HG03039 (cell line): ENCODE measurements at regions not wholly inside any gene's neighbourhood (a gene's known extent, or its start where the extent isn't known, plus 50 kb on each side); places are given as distances from the start of the nearest gene placed in this dataset.
"Not testable (repeated sequence)": the region's sequence is repeated elsewhere in the genome, so short reads cannot be mapped to it uniquely, and the experiment has no call there.

ENCODE experiments used
- ATAC-seq: cut with Tn5 transposase; IDR thresholded peaks from one replicate; pipeline ENCODE4 v1.9.1; 2021; ENCODE audit warnings: mild to moderate bottlenecking, moderate library complexity; ENCODE audit not compliant: unreplicated experiment

DNA sequence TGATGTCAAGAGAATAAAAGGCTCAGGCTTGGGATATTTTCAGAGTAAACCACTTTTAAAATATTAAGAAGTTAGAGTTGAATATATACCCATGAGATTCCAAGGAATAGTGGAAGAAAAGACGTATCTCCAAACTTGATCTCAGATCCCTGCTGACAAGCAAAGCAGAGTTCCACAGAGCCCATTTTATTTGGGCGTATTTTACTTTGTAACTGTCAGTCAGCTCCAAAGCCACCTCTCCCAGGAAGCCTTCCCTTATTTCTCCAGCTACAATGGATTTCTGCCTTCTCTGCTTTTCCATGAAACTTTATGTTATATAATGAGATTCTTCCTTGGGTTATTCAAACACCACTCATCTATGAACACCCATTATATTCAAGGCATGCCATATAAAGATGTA lies 295.7 kb downstream of the FZD1 start:
- no peak for ATAC-seq

DNA sequence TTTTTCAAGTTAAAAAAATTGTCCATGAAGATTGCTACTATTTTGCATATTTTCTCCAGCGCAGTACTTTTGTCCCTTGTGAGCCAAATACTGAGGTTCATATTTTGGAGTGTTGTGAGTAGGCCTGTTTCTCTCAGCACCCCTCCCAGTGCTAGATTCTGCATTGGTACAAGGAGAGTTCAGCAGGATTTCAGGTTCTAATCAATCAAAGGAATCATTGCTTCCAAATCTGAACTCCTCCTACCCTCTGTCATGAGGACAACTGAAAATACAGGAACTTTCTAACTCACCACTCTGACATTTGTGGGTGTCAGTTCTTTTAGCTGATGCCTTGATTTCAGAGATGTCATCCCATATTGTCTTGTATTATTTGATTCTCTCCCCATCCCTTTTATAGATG lies 299.9 kb downstream of the FZD1 start:
- ATAC-seq: no peak

DNA sequence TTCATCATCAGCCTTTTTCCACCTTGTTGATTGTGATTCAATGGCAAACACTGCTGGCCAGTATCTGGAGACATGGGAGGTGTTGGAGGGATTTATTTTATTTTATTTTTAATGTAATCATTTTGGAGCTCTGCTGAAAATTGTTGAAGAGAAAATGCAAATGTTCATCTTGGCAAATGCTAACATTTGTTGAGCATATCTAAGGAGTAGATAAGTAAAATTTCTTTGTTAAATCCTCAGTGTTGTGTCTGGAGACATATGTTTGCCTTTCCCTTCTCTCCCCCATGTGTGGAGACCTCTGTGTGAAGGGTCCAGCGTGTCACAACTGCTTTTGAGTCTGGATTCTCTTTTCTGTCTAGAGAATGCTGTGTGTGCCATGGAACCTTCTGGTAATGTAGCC lies 300.3 kb downstream of the FZD1 start:
- no peak for ATAC-seq

DNA sequence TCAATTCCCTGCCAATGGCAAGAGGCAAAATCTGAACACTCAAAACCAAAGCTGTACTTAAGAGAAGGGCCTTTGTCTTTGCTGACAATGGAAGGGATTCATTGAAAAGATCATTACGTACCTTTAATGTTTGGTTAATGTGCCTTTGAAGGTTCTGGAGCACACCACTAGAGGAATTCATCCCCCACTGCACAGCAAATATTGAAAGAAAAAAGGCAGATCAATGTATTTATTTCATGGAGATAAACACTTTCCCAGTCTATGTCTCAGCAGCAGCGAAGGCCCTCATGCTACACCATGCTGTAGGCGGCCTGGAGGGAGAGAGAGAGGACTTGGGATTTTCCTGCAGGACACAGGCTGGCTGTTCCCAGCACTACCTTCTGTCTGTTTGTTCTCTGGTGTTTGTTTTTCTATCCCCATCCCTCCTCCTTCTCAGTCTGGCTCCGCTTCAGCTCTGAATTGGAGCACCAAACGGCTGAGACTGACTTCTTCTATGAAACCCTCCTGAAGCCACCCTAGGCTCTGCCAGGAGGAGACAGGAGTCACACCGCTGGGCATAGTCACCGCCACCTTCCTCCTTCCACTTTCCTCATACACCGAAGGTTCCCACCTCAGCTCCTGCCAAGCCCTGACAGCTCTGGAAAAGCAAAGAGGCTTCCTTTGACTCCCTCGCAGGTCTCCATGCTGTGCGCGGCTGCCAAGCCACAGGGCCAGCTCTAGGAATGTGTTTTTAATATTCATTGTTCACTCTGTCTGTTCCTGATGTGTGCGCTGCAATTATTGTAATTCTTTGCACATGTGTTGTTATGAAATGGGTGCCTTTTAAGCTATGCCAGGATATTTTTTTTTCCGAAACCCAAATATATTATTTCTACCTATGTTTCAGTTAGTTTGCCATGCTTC lies 301.5 kb downstream of the FZD1 start:
- no peak for ATAC-seq

DNA sequence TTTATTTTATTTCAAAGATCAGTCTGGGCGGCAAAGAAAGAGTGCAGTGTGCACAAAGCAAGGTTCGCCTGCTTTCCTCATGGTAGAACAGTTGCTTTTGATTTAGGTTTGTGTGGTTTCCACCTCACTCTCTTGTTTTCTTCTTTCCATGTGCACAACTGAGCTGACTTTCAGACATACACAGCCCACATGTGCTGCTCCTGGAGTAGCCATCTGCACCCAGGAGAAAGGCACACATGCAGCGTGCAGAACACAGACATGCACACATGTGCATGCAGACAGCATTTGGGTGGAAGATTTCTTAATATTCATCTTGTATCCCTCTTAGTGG lies 302.1 kb downstream of the FZD1 start:
- no peak for ATAC-seq

DNA sequence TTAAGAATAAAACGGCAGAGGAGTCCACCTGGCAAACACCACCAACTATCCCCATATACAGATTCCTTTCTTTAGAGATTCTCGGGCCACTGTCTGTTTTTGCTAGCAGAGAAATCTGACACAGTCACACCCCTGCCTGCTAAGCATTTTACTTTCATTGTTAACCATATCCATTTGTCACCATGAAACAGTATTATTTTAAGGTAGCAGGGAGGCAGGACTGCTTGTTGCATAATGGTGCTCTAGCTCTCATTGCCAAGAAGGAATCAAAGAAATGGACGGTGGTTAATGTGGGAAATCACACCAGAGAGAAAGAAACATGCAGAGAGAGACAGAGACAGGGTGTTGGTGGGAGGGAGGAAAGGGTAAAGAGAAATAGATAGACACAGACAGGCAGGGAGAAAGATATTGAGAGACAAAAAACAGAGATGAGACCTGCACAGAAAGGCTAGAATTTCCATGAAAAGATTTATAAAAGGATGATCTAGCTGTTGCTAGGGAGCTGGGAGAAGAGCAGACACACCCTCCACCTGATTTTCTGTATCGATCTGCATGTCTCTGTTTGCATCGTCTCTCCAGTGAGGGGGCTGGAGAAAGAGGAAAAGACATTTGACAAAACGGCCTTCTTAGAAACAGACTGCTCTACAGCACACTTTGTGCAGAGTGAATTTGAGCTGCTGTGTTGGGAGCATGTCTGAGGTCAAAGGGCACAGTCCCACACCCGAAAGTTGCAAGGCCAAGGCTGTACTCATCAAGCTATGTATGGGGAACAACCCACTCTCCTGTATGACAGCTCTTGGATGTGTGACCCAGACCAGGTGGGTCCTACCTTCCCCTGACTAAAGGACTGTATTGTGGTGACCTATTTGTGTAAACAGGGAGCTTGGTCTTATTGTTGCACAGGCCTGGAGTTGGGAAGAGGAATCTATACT lies 303.1 kb downstream of the FZD1 start:
- ATAC-seq: no peak

DNA sequence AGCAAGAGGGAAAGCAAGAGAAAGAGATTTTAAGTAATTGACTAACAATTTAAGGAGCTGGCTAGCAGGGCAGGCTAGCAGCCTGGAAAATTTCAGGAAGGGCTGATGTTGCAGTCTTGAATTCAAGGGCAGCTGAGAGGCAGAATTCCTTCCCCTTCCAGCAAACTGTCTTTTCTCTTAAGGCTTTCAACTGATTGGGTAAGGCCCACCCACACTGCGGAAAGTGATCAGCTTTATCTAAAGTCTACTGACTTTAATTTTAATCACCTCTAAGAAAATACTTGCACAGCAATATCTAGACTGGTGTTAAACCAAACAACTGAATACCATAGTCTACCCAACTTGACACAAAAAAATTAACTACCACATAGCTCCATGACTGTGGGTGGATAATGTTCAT lies 303.9 kb downstream of the FZD1 start:
- no peak for ATAC-seq

DNA sequence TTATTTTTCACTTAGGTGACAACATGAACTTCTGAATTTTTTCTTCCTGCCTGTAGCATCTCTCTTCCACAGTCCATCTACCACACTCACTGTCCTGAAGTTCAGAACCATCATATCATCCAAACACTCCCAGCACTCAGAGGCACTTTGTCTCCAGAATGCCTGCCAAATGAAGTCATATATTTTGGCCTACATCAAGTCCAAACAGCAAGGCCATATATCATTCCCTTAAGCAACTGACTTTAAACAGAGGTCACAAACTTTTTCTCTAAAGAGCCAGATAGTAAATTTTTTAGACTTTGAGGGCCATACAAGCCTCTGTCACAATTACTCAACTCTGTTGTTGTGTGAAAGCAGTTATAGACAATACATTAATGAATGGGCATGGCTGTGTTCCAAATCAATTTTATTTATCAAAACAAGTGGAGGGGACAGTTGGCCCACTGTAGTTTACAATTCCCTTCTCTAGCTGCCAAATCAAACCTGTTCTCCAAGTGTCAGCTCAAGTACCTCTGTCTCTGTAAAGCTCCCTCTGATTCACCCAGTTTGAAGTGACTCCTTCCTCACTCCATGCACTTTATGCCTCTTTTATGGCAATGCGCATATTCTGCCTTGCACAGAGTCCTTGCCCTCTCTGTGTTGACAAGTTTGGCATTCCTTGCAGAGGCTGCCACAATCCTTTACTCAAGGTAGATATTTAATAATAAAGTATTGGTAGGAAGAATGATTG lies 305.7 kb downstream of the FZD1 start:
- no peak for ATAC-seq

DNA sequence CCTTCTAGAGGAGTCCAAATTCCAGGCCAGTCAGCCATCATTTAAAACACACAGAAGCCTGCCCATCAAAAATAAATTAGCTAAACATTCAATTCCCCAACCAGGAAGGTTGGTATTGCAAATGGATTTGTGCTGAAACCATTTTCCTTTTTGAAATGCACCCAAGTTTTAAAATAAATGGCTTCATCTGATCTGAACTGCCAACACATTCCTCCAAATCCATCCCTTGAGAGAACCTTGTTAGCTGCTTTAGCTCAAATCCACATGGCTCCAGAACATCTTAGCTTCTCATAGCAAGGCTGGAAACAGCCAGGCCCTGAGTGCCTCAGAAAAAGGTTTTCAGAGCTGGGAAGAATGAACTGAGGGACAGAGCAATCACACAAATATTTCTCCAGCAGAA lies 306.3 kb downstream of the FZD1 start:
- ATAC-seq: no peak

DNA sequence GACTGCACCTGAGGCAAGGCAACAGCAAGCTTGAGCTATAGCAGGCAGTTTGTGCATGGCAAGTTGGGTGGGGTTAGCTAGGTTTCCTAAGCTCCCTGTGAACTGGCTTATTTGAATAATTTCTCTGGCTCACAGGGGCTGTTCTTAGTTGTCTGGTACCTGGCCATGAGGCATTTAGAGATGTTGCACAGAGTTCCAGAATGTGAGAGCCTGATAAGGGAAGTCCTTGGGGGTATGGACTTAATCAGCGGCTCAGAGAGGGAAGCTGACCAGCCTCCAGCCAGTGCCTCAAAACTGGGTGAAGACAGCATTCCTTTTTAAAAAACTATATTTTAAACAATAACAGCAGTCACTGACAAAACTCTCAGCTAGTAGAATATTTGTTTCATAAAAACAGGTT lies 307.4 kb downstream of the FZD1 start:
- ATAC-seq: no peak

DNA sequence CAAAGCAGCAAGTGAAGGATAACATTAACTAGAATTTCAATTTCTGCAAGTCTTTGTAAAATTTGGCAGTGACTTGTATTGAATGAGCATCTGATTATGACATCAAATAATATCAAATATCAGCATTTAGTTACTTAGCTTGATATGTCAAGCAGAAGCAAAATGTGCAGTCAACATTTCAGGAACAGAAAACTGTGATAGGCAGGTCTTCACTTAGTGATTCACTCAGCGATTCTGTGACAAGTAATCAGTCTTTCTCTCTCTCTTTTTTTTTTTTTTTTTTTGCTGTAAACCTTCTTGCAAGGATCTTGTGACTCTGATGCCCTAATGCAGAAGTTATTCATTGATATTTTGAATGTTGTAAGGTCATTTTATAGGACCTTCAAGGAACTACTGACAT lies 307.1 kb downstream of the MTERF1 start:
- ATAC-seq: no peak

DNA sequence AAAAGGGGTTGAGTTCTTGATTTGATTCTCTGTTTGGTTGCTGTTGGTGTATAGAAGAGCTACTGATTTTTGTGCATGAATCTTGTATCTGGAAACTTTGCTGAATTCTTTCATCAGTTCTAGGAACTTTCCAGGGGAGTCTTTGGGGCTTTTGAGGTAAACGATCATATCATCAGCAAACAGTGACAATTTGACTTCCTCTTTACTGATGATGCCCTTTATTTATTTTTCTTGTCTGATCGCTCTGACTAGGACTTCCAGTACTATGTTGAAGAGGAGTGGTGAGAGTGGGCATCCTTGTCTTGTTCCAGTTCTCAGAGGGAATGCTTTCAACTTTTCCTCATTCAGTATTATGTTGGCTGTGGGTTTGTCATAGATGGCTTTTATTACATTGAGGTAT lies 304.0 kb downstream of the MTERF1 start:
- ATAC-seq: not testable (repeated sequence)

DNA sequence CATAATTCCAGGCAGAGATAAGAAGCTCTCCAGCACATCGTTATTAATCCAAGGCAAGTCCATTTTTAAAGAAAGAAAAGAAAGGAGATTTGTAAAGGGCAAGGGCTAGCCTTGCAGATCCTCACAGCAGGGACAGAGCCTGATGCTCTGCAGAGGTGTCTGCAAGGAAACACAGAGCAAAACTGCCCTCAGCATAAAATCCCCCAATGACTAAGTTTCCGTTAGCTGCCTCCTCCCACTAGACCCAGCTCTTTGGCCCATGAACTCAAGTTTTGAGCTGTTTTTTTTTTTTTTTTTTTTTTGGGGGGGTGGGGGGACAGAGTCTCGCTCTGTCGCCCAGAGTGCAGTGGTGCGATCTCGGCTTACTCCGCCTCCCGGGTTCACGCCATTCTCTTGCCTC lies 300.7 kb downstream of the MTERF1 start:
- no peak for ATAC-seq

DNA sequence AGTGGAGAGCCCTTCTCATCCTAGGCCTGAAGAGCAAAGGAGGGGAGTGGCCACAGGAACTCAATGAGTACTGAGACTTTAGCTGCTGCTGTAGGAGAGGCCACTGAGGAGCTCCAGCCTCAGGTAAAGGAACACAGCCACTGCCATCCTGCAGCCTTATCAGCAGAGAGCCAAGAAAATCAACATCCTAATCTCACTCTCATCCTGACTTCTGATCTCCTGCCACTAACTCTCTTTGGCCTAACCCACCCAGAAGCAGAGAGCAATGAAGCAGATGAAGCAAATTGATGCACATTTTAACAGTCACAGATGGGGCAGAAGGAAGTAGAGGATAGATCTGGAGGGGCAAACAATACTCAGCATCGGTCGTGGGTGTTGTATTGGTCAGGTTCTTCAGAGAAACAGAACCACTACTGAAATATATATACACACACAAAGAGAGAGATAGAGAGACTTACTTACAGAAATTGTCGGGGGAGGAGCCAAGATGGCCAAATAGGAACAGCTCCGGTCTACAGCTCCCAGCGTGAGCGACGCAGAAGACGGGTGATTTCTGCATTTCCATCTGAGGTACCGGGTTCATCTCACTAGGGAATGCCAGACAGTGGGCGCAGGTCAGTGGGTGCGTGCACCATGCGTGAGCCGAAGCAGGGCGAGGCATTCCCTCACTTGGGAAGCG lies 297.6 kb downstream of the MTERF1 start:
- ATAC-seq: no peak

DNA sequence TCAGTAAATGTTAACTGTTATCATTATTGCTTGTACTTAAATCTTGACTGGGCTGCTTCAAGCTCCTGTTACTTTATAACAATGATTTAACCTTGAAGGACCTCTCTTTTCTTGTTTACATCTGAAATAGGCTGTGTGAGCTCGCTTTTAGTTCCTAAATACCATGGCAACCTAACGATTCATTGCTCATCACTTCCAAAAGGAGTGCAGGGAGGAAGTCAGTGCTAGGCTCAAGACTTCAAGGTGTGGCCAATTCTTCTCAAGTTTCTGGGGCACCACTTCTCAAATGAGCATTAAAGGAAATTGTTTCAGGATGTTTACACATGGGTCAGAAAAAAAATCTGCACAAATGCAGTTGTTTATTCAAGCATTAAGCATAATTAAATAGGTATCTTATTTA lies 284.2 kb downstream of the MTERF1 start:
- ATAC-seq: no peak

DNA sequence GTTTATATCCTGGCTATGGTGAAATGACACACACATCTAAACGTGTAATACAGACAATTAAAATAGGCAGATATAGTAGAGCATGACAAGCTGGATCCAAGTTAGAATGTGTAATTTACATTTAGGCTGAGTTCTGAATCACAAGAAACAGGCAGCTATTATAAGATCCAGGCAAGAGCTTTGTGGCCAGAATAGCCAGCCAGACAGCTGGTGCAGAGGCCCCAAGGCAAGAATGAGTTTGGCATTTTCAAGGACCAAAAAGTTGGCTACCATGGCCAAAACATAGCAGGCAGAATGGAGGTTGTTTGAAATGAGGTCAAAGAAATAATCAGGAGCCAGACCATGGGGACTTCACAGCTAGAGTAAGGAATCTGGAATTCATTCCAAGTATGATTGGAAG lies 281.7 kb downstream of the MTERF1 start:
- no peak for ATAC-seq

DNA sequence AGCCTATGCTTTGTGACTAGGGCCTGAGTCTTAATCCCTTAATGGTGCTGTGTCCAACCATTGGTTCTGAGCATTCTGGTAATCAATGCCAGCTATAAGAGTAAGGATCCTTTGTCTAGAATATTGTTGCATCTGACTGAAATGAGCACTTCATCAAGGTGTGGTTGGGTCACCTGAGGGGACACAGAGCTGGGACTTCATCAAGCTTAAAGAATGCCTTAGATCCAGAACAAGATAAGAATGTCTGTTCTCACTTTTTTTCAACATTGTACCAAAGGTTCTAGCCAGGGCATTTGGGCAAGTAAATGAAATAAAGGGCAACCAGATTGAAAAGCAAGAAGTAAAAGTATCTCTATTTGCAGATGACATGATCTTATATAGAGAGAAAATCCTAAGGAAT lies 280.4 kb downstream of the MTERF1 start:
- no peak for ATAC-seq

DNA sequence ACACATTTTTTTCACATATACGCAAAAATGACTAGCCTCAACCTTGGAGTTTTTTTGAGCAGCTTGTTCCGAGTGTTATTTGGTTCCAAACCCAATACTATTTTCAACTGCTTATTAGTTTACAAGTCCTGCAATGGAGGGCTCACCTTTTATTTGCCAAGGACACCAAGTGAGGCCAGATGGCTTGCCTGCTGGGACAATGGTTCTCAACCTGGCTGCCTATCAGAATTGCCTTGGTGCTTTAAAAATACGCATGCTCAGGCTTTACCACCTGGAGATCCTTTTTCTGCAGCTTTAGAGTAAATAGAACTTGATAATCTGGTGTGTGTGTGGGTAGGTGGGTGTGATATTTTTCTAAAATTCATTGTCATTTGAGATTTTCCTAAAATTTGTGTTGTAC lies 276.8 kb downstream of the MTERF1 start:
- no peak for ATAC-seq

DNA sequence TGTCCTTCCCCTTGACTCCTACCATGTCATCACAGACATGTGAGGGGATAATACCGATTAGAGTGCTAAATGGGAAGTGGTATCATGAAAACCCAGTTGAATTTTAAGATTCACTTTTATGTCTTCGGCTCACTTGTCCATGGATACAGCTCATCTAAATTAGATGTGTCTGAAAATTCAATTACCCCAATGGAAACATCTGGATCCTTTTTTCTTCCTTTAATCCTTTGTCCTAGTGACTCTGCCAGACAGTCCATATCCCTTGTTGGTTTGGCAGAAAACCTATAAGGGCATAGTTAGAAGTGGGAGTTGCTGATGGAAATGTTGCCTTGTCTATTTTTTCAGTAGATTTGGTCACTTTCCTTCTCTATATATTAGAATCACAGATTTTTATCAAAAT lies 271.9 kb downstream of the MTERF1 start:
- ATAC-seq: no peak

DNA sequence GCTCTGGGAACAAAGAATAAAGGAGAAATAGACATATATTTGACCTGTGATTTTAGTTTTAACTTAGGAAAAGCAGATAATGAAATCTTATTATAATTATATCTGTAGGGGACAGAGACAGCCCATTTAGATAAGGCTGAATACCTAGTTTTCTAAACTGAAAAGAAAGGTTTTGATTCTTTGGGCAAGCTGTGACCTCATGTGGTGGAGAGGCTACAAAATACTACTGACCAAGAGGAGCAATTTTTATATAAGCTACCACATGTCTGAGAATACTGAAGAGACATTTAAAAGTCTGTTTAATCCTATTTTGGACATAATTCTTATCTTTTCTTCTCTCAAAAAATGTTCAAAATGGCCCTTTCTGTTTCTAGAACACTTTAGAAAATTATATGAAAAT lies 271.0 kb downstream of the MTERF1 start:
- ATAC-seq: no peak

DNA sequence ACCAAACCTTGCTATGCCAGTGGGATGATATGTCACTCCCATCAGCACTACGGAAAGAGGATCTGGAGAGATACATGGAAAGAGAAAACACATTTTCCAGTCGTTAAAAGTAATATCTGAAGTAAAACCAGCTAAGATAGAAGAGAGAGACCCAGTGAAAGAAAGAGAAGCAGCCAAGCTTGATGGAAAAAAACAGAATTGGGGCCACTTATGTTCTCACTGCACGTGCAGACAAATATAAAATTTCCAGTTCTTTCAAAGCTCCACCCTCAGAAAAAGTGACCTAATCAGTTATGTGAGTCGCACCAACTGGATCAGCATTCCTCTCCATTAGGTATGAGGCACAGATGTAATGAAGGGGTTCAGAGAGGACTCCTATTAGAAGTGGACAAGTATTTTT lies 266.1 kb downstream of the MTERF1 start:
- no peak for ATAC-seq
